ENCODE measurements at regions not wholly inside any gene's neighbourhood (a gene's known extent, or its start where the extent isn't known, plus 50 kb on each side); places are given as distances from the start of the nearest gene placed in this dataset.

DNA sequence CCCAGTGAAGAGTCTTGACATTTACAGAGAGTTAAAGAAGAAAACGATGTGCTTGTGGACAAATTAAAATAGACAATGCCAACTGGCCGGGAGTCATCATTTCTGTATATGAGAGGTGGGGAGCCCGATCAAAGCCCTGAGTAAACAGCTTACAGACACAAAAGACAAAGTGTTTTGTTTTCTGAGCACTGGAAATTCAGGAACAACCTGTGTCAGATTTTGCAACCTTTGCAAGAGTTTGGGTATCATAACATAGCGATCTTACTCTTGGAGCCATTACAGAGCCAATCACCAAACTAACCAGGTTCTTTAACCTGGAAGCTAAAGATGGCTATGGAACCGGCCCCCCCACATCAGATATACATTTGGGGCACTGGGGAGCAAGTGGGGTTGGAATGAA lies 101.9 kb upstream of the LRIG1 start:
- 91 to 94% methylated on average over 5 of the region's 5 CpGs for WGBS, 2 donors
- TF ChIP-seq, protein P1, sequence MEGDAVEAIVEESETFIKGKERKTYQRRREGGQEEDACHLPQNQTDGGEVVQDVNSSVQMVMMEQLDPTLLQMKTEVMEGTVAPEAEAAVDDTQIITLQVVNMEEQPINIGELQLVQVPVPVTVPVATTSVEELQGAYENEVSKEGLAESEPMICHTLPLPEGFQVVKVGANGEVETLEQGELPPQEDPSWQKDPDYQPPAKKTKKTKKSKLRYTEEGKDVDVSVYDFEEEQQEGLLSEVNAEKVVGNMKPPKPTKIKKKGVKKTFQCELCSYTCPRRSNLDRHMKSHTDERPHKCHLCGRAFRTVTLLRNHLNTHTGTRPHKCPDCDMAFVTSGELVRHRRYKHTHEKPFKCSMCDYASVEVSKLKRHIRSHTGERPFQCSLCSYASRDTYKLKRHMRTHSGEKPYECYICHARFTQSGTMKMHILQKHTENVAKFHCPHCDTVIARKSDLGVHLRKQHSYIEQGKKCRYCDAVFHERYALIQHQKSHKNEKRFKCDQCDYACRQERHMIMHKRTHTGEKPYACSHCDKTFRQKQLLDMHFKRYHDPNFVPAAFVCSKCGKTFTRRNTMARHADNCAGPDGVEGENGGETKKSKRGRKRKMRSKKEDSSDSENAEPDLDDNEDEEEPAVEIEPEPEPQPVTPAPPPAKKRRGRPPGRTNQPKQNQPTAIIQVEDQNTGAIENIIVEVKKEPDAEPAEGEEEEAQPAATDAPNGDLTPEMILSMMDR (IDR thresholded peaks at IDR 0.05) = no peak
- Histone ChIP-seq H3K9me3 (no peaks in the 10 kb centered on the region), H3K4me1 (peaks cover 0 to 8% (median 0%) of the 10 kb centered on the region in 9 donors), H3K36me3 (no peaks in the 10 kb centered on the region), H3K4me3 (no peak overlapping the region), H3K27me3 (no peaks in the 10 kb centered on the region), H3K27ac (no peak overlapping the region)
- ATAC-seq = no peak
- intact Hi-C loops (cut with DNase I) = no loop called here
- no peak for DNase-seq

GRCh38 chr3:66603151-66603611 lies 102.4 kb upstream of the LRIG1 start:
- H3K9me3 ChIP-seq = no peaks in the 10 kb centered on the region
- intact Hi-C loops (cut with DNase I) = no loop called here
- H3K4me3 ChIP-seq = no peak overlapping the region
- DNase-seq (no peak), ATAC-seq (no peak)
- H3K27me3 ChIP-seq = no peaks in the 10 kb centered on the region
- WGBS, 2 donors = 70 to 73% methylated on average over 4 of the region's 4 CpGs
- peaks cover 0 to 3% (median 0%) of the 10 kb centered on the region in 9 donors for H3K4me1 ChIP-seq
- H3K27ac ChIP-seq = no peak overlapping the region
- no peaks in the 10 kb centered on the region for H3K36me3 ChIP-seq
- TF ChIP-seq, protein P1 (IDR thresholded peaks at IDR 0.05) = no peak

DNA sequence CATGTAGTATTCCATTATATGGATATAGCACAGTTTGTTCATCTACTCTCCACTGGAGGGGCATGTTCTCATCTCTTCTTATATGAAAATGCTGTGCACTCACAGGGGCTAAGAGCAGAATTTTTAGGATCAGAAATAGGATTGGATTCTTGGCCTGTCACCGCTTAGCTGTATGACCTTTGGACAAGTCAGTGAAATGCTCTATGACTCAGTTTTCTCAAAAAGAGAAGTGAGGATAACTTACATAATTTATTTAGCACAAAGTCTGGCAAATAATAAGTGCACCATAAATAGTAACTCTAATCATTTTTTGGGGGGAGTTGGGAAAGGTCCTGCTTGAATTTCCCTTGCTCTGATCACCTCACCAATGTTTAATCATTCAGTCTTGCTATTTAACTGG lies 103.7 kb upstream of the LRIG1 start:
- Histone ChIP-seq H3K36me3 (no peaks in the 10 kb centered on the region), H3K9me3 (peaks cover 0 to 6% (median 0%) of the 10 kb centered on the region in 11 donors), H3K27me3 (no peaks in the 10 kb centered on the region), H3K4me1 (no peaks in the 10 kb centered on the region), H3K27ac (no peak overlapping the region), H3K4me3 (no peak overlapping the region)
- intact Hi-C loops (cut with DNase I) = no loop called here
- ATAC-seq (no peak), DNase-seq (no peak)
- TF ChIP-seq, protein P1 (IDR thresholded peaks at IDR 0.05) = no peak
- 75 to 87% methylated on average over 1 of the region's 1 CpG for WGBS, 2 donors

DNA sequence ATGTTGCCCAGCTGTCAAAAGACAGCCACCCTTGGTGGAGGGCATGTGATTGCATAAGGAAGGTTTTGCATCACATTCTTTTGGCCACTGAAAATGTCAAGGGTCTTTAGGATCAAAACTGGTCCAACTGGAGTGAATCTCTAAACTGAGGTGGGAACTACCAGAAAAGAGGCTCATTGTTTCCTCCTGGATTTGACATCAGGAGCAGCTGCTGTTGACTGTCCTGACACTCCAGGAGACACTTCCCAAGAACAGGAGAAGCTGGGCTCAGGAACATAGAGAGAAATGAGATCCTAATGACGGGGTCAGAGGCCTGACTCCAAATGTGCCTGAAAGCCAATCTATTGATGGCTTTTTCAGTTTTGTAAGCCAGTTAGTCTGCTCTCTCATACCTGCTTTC lies 105.3 kb upstream of the LRIG1 start:
- DNase-seq (no peak), ATAC-seq (no peak)
- no peaks in the 10 kb centered on the region for H3K36me3 ChIP-seq
- no peaks in the 10 kb centered on the region for H3K27me3 ChIP-seq
- H3K4me1 ChIP-seq = no peaks in the 10 kb centered on the region
- H3K27ac ChIP-seq = no peak overlapping the region
- peaks cover 0 to 6% (median 0%) of the 10 kb centered on the region in 11 donors for H3K9me3 ChIP-seq
- no peak overlapping the region for H3K4me3 ChIP-seq
- 88 to 93% methylated on average over 1 of the region's 1 CpG for WGBS, 2 donors
- intact Hi-C loops (cut with DNase I) = no loop called here
- TF ChIP-seq, protein P1 (IDR thresholded peaks at IDR 0.05) = no peak

Measured in heart right ventricle (tissue), 16 donors.